ENCODE measurements at regions not wholly inside any gene's neighbourhood (a gene's known extent, or its start where the extent isn't known, plus 50 kb on each side); places are given as distances from the start of the nearest gene placed in this dataset.

GRCh38 chr3:31405515-31405914 lies 127.2 kb upstream of the STT3B start:
- DNase-seq = no peak

- DNase-seq = no peak
Measured at GRCh38 chr3:31406896-31407295, 125.8 kb upstream of the STT3B start.

GRCh38 chr3:31407665-31408064 lies 125.1 kb upstream of the STT3B start:
- no peak for DNase-seq

- no peak for DNase-seq
Measured at GRCh38 chr3:31408720-31409119, 124.0 kb upstream of the STT3B start.

GRCh38 chr3:31409389-31409788 lies 123.3 kb upstream of the STT3B start:
- DNase-seq = no peak

GRCh38 chr3:31409866-31410265 lies 122.9 kb upstream of the STT3B start:
- no peak for DNase-seq

GRCh38 chr3:31410411-31410810 lies 122.3 kb upstream of the STT3B start:
- DNase-seq = no peak

- no peak for DNase-seq
Measured at GRCh38 chr3:31412832-31413231, 119.9 kb upstream of the STT3B start.

- no peak for DNase-seq
Measured at GRCh38 chr3:31413515-31413914, 119.2 kb upstream of the STT3B start.

GRCh38 chr3:31416980-31417379 lies 115.7 kb upstream of the STT3B start:
- DNase-seq = no peak

GRCh38 chr3:31417486-31417885 lies 115.2 kb upstream of the STT3B start:
- no peak for DNase-seq

GRCh38 chr3:31420311-31420710 lies 112.4 kb upstream of the STT3B start:
- DNase-seq = no peak

GRCh38 chr3:31421314-31422048 lies 111.2 kb upstream of the STT3B start:
- no peak for DNase-seq

- DNase-seq = no peak
Measured at GRCh38 chr3:31422237-31422636, 110.5 kb upstream of the STT3B start.

GRCh38 chr3:31423482-31423881 lies 109.2 kb upstream of the STT3B start:
- DNase-seq = no peak

GRCh38 chr3:31425401-31425800 lies 107.3 kb upstream of the STT3B start:
- no peak for DNase-seq

- no peak for DNase-seq
Measured at GRCh38 chr3:31427623-31428022, 105.1 kb upstream of the STT3B start.

- no peak for DNase-seq
Measured at GRCh38 chr3:31431321-31431720, 101.4 kb upstream of the STT3B start.

- DNase-seq = no peak
Measured at GRCh38 chr3:31432897-31433678, 99.6 kb upstream of the STT3B start.

- no peak for DNase-seq
Measured at GRCh38 chr3:31433679-31433992, 99.1 kb upstream of the STT3B start.

GRCh38 chr3:31434819-31435218 lies 97.9 kb upstream of the STT3B start:
- no peak for DNase-seq

GRCh38 chr3:31436830-31437229 lies 95.9 kb upstream of the STT3B start:
- DNase-seq = no peak

- DNase-seq = no peak
Measured at GRCh38 chr3:31438742-31439141, 94.0 kb upstream of the STT3B start.

- DNase-seq = no peak
Measured at GRCh38 chr3:31439890-31440750, 92.6 kb upstream of the STT3B start.

Data from stimulated activated CD4-positive, alpha-beta T cell treated with anti-CD3 and anti-CD28 coated beads, Interleukin-15, amount 100 ng/mL, for 24 hours (primary cell).